K562 (cell line): ENCODE measurements at regions not wholly inside any gene's neighbourhood (a gene's known extent, or its start where the extent isn't known, plus 50 kb on each side); places are given as distances from the start of the nearest gene placed in this dataset.

Source experiments
- ARID4B ChIP-seq: sonication (generic); formaldehyde crosslinking; IDR thresholded peaks from 2 replicates; pipeline ENCODE4 v1.8.0; 2022; ENCODE audit warnings: mild to moderate bottlenecking, missing genetic modification reagents
- CBFB ChIP-seq: sonication (generic); formaldehyde crosslinking; IDR thresholded peaks from 2 replicates; pipeline ENCODE4 v1.4.0; 2020; ENCODE audit warnings: mild to moderate bottlenecking, missing genetic modification reagents
- CBX3 ChIP-seq, 2 experiments: IDR thresholded peaks; 1 replicate in 1 of 2; 2 replicates in 1 of 2; pipeline ENCODE4 v1.6.1; 2012; ENCODE audit warnings: inconsistent platforms in 2 of 2, low read length in 2 of 2, borderline replicate concordance in 1 of 2, control low read depth in 1 of 2
- FUS ChIP-seq: fragments of 200-400 bp; formaldehyde crosslinking; optimal IDR thresholded peaks from 2 replicates; pipeline ENCODE3; 2017; ENCODE audit warnings: low read depth, low read length
- GABPA ChIP-seq: fragments of 200-800 bp; sonication (Bioruptor generic); conservative IDR thresholded peaks from 2 replicates; pipeline ENCODE4 v1.6.1; 2016; ENCODE audit warnings: low read depth, missing genetic modification characterization, missing compliant biosample characterization
- HES1 ChIP-seq: fragments of 450-650 bp; IDR thresholded peaks from 2 replicates; pipeline ENCODE4 v1.6.1; 2016; ENCODE audit warnings: low read depth, mild to moderate bottlenecking, moderate library complexity
- KAT2B ChIP-seq: IDR thresholded peaks from one replicate; pipeline ENCODE4 v1.6.1; 2012; ENCODE audit warnings: low read depth, mild to moderate bottlenecking, control low read depth, inconsistent platforms, low read length, moderate library complexity
- MEIS2 ChIP-seq: fragments of 450-650 bp; IDR thresholded peaks from 2 replicates; pipeline ENCODE4 v1.6.1; 2014; ENCODE audit warnings: mild to moderate bottlenecking; ENCODE audit not compliant: partially characterized antibody
- POLR3G ChIP-seq: IDR thresholded peaks from 2 replicates; pipeline ENCODE4 v1.6.1; 2011; ENCODE audit not compliant: insufficient read length, insufficient replicate concordance; ENCODE audit errors: extremely low read depth
- RAD21 ChIP-seq, 2 experiments: fragments of 250-450 bp in 1 of 2; fragments of 450-650 bp in 1 of 2; sonication (Bioruptor Pico) in 1 of 2; formaldehyde crosslinking in 1 of 2; IDR thresholded peaks in 1 of 2; conservative IDR thresholded peaks in 1 of 2; 2 replicates each; pipeline versions ENCODE4 v1.4.0 to v1.8.0; 2020 to 2022; ENCODE audit warnings: mild to moderate bottlenecking in 2 of 2, moderate library complexity in 1 of 2
- RFX7 ChIP-seq: fragments of 250-450 bp; sonication (Bioruptor Pico); IDR thresholded peaks from 2 replicates; pipeline ENCODE4 v1.5.1; 2021; ENCODE audit warnings: mild to moderate bottlenecking
- RHOXF2B ChIP-seq: fragments of 250-450 bp; sonication (Bioruptor Pico); conservative IDR thresholded peaks from 2 replicates; pipeline ENCODE4 v1.5.1; 2021
- SAFB ChIP-seq: fragments of 200-400 bp; formaldehyde crosslinking; IDR thresholded peaks from 2 replicates; pipeline ENCODE4 v1.6.1; 2017; ENCODE audit warnings: low read depth, low read length, borderline replicate concordance
- SMAD1 ChIP-seq: fragments of 150-350 bp; IDR thresholded peaks from 2 replicates; pipeline ENCODE4 v1.6.1; 2014; ENCODE audit warnings: low read length, low read depth; ENCODE audit not compliant: partially characterized antibody
- SREBF2 ChIP-seq: sonication (generic); formaldehyde crosslinking; IDR thresholded peaks from 2 replicates; pipeline ENCODE4 v1.4.0; 2020; ENCODE audit warnings: mild to moderate bottlenecking, missing genetic modification reagents
- U2AF1 ChIP-seq: fragments of 200-400 bp; formaldehyde crosslinking; optimal IDR thresholded peaks from 2 replicates; pipeline ENCODE3; 2017; ENCODE audit warnings: mild to moderate bottlenecking, low read depth, low read length, moderate library complexity
- ZBTB12 ChIP-seq: fragments of 250-450 bp; sonication (Bioruptor Pico); IDR thresholded peaks from 2 replicates; pipeline ENCODE4 v1.4.0; 2020
- ZKSCAN8 ChIP-seq: fragments of 200-800 bp; sonication (Bioruptor generic); IDR thresholded peaks from 2 replicates; pipeline ENCODE4 v1.6.1; 2016; ENCODE audit warnings: missing genetic modification characterization, missing compliant biosample characterization
- ZNF551 ChIP-seq: fragments of 250-450 bp; sonication (Bioruptor Pico); IDR thresholded peaks from 2 replicates; pipeline ENCODE4 v1.5.0; 2021; ENCODE audit warnings: mild to moderate bottlenecking, moderate library complexity
- ZNF717 ChIP-seq: fragments of 250-450 bp; sonication (Bioruptor Pico); IDR thresholded peaks from 2 replicates; pipeline ENCODE4 v1.5.0; 2021
- ZNF77 ChIP-seq: fragments of 250-450 bp; sonication (Bioruptor Pico); IDR thresholded peaks from 2 replicates; pipeline ENCODE4 v1.5.0; 2020

DNA sequence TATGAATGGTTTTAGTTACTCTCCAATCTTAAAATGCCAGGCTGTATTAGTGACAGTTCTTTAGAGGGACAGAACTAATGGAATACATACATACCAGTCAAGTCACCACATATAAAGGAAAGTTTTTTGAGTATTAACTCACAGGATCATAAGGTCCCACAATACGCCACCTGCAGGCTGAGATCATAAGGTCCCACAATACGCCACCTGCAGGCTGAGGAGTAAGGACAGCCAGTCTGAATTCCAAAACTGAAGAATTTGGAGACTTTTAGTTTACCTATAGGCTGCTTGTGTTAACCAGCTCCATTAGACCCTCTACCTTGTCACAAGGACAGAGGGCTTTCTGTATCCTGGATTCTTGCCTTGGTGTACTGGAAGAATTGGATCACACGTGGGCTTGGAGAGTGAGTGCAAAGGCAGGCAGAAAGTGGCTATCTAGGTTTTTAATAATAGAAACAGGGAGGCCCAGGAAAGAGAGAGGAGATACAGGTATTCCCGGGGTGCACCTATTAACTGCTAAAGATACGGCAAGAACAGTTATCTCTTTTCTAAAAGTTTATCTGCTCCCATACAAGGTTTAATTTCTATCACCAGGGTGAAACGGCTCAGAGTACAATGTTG, 234.9 kb upstream of the CYRIA start (continued):
- no peak for TF ChIP-seq RHOXF2B (CRISPR knock-in tag)
- TF ChIP-seq ZNF77 (CRISPR knock-in tag), result no peak
- TF ChIP-seq ZKSCAN8 (CRISPR knock-in tag), result no peak
- no peak for TF ChIP-seq GABPA (tag)
- no peak for TF ChIP-seq SAFB
- 0 out of 3 replicates have a peak, but pooled peaks of 1 of the 2 experiments have one; percentile 29 for TF ChIP-seq CBX3 (IDR thresholded peaks at IDR 0.05; ENCODE audit: borderline replicate concordance in 1 of 2, low read length in 2 of 2)
- TF ChIP-seq U2AF1, result no peak
- no peak for TF ChIP-seq FUS
- no peak for TF ChIP-seq ARID4B
- peak; percentile 45 to 72 for TF ChIP-seq RAD21 (CRISPR knock-in tag; conservative IDR thresholded peaks at IDR 0.05 in 1 of 2, IDR thresholded peaks at IDR 0.05 in 1 of 2)
- no peak for TF ChIP-seq POLR3G
- no peak for TF ChIP-seq ZBTB12
- TF ChIP-seq SREBF2 (CRISPR knock-in tag), result no peak
- no peak for TF ChIP-seq SMAD1
- TF ChIP-seq HES1, result no peak
- TF ChIP-seq ZNF717, result no peak
- TF ChIP-seq ZNF551 (CRISPR knock-in tag), result no peak
- TF ChIP-seq KAT2B, result peak; percentile 69
- TF ChIP-seq CBFB (CRISPR knock-in tag), result no peak
- TF ChIP-seq MEIS2, result no peak
- TF ChIP-seq RFX7 (CRISPR knock-in tag), result no peak
